ENCODE measurements at regions not wholly inside any gene's neighbourhood (a gene's known extent, or its start where the extent isn't known, plus 50 kb on each side); places are given as distances from the start of the nearest gene placed in this dataset.
"Not testable (repeated sequence)": the region's sequence is repeated elsewhere in the genome, so short reads cannot be mapped to it uniquely, and the experiment has no call there.

DNA sequence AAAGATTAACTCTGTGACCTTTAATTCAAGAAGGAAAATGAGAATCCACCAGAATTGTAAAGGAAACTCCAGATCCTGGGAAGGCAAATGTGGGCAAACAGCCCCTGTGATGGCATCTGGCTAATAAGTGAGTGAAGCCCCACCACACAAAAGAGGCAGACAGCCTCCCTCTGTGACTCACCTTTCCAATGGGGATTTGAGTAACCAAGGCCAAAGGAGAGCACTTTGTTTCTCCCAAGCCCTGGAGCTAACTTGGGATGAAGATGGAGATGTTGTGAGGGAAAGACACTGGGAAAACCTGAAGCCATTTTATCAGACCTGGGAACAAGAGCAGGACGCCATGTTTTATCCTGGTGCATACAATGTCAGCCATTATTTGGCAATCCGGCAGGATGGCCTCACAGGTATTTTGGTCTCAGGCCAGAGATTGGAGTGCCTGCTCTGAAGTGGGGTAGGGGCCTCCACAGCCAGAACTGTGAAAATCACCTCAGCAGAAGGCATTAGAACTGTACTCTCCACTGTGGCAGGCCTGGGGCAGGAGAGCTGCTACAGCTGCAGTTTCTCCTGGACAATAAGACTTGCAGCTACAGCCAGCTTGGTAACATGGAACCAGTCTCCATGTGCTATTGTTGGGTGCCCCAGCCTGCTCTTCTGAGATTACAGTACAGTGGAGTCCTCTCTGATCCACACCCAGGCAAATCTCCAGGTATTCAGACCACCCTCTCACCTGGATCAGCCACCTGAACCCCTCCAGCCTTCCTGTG is 96.6 kb upstream of the PCED1B start:
- no peaks in the 10 kb centered on the region for H3K36me3 ChIP-seq
- no peak for DNase-seq
- whole genome bisulfite sequencing, 2 donors, result 75 to 76% methylated on average over 2 of the region's 2 CpGs
- no peaks in the 10 kb centered on the region for H3K4me1 ChIP-seq
- no peaks in the 10 kb centered on the region for H3K9me3 ChIP-seq
- no peaks in the 10 kb centered on the region for H3K27me3 ChIP-seq
- ATAC-seq (ENCODE audit: low FRiP score in 2 of 2), result peak in 1 of 2 donors; percentile 19
- no peak overlapping the region for H3K4me3 ChIP-seq
- TF ChIP-seq, protein P1, sequence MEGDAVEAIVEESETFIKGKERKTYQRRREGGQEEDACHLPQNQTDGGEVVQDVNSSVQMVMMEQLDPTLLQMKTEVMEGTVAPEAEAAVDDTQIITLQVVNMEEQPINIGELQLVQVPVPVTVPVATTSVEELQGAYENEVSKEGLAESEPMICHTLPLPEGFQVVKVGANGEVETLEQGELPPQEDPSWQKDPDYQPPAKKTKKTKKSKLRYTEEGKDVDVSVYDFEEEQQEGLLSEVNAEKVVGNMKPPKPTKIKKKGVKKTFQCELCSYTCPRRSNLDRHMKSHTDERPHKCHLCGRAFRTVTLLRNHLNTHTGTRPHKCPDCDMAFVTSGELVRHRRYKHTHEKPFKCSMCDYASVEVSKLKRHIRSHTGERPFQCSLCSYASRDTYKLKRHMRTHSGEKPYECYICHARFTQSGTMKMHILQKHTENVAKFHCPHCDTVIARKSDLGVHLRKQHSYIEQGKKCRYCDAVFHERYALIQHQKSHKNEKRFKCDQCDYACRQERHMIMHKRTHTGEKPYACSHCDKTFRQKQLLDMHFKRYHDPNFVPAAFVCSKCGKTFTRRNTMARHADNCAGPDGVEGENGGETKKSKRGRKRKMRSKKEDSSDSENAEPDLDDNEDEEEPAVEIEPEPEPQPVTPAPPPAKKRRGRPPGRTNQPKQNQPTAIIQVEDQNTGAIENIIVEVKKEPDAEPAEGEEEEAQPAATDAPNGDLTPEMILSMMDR (IDR thresholded peaks at IDR 0.05), result no peak
- TF ChIP-seq POLR2A (IDR thresholded peaks at IDR 0.05), result no peak
- TF ChIP-seq EP300 (IDR thresholded peaks at IDR 0.05), result no peak
- no peak for TF ChIP-seq POLR2AphosphoS5 (IDR thresholded peaks at IDR 0.05)
- H3K27ac ChIP-seq, result no peak overlapping the region

DNA sequence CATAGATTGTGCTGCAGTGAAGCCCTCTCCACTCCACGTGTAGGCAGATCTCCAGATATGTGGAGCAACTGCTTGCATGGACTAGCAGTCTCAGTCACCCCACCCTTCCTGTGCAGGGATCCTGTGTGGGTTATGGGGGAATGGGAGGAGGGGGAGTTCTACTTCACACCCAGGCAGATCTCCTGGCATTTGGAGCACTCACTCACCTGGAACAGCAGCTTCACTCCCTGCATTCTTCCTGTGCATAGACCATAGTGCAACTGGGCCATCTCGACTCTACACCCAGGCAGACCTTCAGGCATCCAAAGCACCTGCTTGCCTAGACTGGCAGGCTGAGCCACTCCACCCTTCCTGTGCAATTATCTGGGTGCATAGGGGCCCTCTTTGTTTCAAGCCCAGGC is 96.0 kb upstream of the PCED1B start:
- no peaks in the 10 kb centered on the region for H3K9me3 ChIP-seq
- peak in 1 of 2 donors; percentile 22 for ATAC-seq (ENCODE audit: low FRiP score in 2 of 2)
- H3K27me3 ChIP-seq, result no peaks in the 10 kb centered on the region
- no peak overlapping the region for H3K27ac ChIP-seq
- TF ChIP-seq EP300 (IDR thresholded peaks at IDR 0.05) (no peak), POLR2AphosphoS5 (IDR thresholded peaks at IDR 0.05) (no peak), POLR2A (IDR thresholded peaks at IDR 0.05) (no peak)
- TF ChIP-seq, protein P1 (IDR thresholded peaks at IDR 0.05), result no peak
- WGBS, 2 donors, result 40 to 47% methylated on average over 2 of the region's 2 CpGs
- no peak overlapping the region for H3K4me3 ChIP-seq
- H3K36me3 ChIP-seq, result no peaks in the 10 kb centered on the region
- H3K4me1 ChIP-seq, result no peaks in the 10 kb centered on the region
- no peak for DNase-seq

DNA sequence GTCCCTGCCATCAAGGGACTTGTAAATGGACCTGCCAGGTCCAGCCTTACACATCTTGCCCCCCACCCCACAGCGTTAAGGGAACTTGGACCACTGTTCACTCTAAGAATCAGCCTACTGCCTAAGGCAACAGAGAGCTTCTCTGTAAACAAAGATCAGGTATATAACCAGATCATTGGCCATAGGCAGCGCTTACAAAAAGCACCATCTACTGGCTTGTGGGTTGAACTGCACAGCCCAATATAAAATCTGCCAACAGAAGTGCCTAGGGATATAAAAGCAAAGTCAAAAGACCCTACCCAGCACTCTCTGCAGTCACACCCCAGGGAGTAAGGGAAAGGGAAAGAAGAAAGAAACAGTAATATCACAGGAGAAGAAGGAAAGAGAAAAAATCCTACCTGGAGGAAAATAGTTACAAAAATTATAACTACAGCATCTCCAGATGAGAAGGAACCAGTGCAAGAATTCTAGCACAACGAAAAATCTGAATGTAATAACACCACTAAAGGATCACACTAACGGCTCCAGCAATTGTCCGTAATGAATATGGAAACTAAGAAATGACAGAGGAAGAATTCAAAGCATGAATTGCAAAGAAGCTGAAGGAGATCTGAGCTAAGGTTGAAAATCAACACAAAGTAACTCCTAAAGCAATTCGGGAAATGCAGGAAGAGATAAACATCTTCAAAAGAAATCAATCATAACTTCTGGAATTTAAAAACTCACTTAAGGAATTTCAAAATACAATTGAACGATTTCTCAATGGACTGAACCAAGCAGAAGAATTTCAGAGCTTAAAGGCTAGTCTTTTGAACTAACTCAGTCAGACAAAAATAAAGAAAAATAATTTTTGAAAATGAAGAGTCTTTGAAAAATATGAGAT is 95.2 kb upstream of the PCED1B start:
- peak; percentile 40 to 59 for ATAC-seq (ENCODE audit: low FRiP score in 2 of 2)
- H3K4me1 ChIP-seq, result no peaks in the 10 kb centered on the region
- no peaks in the 10 kb centered on the region for H3K27me3 ChIP-seq
- TF ChIP-seq EP300 (IDR thresholded peaks at IDR 0.05), result no peak
- TF ChIP-seq, protein P1 (IDR thresholded peaks at IDR 0.05), result peak in 5 of 6 experiments; percentile 40 to 64 (median 60)
- H3K4me3 ChIP-seq, result no peak overlapping the region
- H3K36me3 ChIP-seq, result no peaks in the 10 kb centered on the region
- peaks cover 0 to under 1% (median 0%) of the 10 kb centered on the region in 4 donors for H3K9me3 ChIP-seq
- no peak for DNase-seq
- WGBS, 2 donors, result 44 to 46% methylated on average over 7 of the region's 7 CpGs
- no peak overlapping the region for H3K27ac ChIP-seq

DNA sequence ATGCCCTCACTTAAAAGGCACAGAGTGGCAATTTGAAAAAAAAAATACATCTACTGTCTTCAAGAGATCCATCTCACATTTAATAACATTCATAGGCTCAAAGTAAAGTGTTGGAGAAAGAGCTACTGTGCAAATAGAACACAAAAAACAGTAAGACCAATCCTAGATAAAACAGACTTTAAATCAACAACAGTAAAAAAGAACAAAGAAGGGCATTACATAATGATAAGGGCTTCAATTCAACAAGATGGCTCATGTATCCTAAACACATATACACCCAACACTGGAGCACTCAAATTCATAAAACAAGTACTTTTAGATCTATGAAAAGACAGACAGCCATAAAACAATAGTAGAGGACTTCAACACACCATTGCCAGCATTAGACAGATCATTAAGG is 93.6 kb upstream of the PCED1B start:
- Histone ChIP-seq H3K9me3 (peaks cover 0 to 6% (median 5%) of the 10 kb centered on the region in 4 donors), H3K4me1 (no peaks in the 10 kb centered on the region), H3K27me3 (no peaks in the 10 kb centered on the region), H3K27ac (no peak overlapping the region), H3K4me3 (no peak overlapping the region), H3K36me3 (no peaks in the 10 kb centered on the region)
- TF ChIP-seq POLR2AphosphoS5 (IDR thresholded peaks at IDR 0.05) (no peak), EP300 (IDR thresholded peaks at IDR 0.05) (no peak), POLR2A (IDR thresholded peaks at IDR 0.05) (no peak)
- TF ChIP-seq, protein P1 (IDR thresholded peaks at IDR 0.05), result no peak
- ATAC-seq (ENCODE audit: low FRiP score in 2 of 2) (no peak), DNase-seq (no peak)

DNA sequence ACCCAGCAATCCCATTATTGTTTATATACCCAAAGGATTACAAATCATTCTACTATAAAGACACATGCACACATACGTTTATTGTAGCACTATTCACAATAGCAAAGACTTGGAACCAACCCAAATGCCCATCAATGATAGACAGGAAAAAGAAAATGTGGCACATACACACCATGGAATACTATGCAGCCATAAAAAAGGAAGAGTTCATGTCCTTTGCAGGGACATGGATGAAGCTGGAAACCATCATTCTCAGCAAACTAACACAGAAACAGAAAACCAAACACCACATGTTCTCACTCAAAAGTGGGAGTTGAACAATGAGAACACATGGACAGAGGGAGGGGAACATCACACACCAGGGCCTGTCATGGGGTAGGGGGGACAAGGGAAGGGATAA is 91.3 kb upstream of the PCED1B start:
- not testable (repeated sequence) for H3K4me1 ChIP-seq; DNase-seq; H3K27ac ChIP-seq; H3K36me3 ChIP-seq; ATAC-seq (ENCODE audit: low FRiP score in 2 of 2); H3K27me3 ChIP-seq; H3K4me3 ChIP-seq
- H3K9me3 ChIP-seq, result peaks cover 4 to 20% (median 7%) of the 10 kb centered on the region in 4 donors
- 56 to 61% methylated on average over 1 of the region's 1 CpG for WGBS, 2 donors
